Type B pancreatic cell (in vitro differentiated cells): ENCODE measurements at regions not wholly inside any gene's neighbourhood (a gene's known extent, or its start where the extent isn't known, plus 50 kb on each side); places are given as distances from the start of the nearest gene placed in this dataset.

Source experiments
- DNase-seq: peaks from one replicate; pipeline ENCODE4 v3.0.0; 2021; ENCODE audit warnings: mixed read lengths; ENCODE audit not compliant: unreplicated experiment; ENCODE audit errors: extremely low spot score
- H3K27ac Mint-ChIP-seq: 2 replicates; pipeline ENCODE4 v1.8.0; 2021; ENCODE audit warnings: mild to moderate bottlenecking, mixed read lengths
- H3K27me3 Mint-ChIP-seq: 2 replicates; pipeline ENCODE4 v1.8.0; 2021; ENCODE audit warnings: mixed read lengths
- H3K36me3 Mint-ChIP-seq: 2 replicates; pipeline ENCODE4 v1.8.0; 2021; ENCODE audit warnings: mixed read lengths
- H3K4me1 Mint-ChIP-seq: one replicate; pipeline ENCODE4 v1.8.0; 2021; ENCODE audit warnings: mixed read lengths; ENCODE audit not compliant: unreplicated experiment
- H3K4me3 Mint-ChIP-seq: 2 replicates; pipeline ENCODE4 v1.8.0; 2021; ENCODE audit warnings: mild to moderate bottlenecking, mixed read lengths
- H3K9me3 Mint-ChIP-seq: 2 replicates; pipeline ENCODE4 v1.8.0; 2021; ENCODE audit warnings: mixed read lengths
- TF ChIP-seq, protein P1 (sequence below): fragments of 200-600 bp; sonication (generic); conservative IDR thresholded peaks from 2 replicates; pipeline ENCODE4 v1.5.0; 2021; ENCODE audit warnings: antibody characterized with exemption, mild to moderate bottlenecking

DNA sequence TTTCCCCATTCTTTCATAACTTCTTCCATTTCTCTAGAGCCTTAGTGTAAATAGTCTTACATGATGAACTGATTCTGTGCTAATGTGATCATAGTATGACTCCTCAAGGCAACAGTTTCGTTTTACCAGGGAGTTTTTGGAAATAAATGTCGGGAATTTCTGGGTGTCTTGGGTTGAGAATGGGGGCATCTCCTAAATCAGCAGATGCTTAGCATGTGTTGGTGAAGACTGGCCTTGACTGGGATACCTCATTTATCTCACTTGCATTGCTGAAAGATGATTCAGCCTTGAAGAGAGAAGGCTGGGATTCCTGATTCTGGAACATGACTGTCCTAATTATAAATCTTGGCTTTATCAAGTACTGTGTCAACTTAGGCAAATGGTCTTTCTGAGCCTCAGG, 115.7 kb upstream of the C11orf87 start:
- no peaks in the 10 kb centered on the region for H3K9me3 Mint-ChIP-seq
- peaks cover 3% of the 10 kb centered on the region for H3K27me3 Mint-ChIP-seq
- no peak overlapping the region for H3K4me3 Mint-ChIP-seq
- H3K27ac Mint-ChIP-seq = no peak overlapping the region
- H3K36me3 Mint-ChIP-seq = no peaks in the 10 kb centered on the region
- no peaks in the 10 kb centered on the region for H3K4me1 Mint-ChIP-seq
- no peak for DNase-seq
- TF ChIP-seq, protein P1, sequence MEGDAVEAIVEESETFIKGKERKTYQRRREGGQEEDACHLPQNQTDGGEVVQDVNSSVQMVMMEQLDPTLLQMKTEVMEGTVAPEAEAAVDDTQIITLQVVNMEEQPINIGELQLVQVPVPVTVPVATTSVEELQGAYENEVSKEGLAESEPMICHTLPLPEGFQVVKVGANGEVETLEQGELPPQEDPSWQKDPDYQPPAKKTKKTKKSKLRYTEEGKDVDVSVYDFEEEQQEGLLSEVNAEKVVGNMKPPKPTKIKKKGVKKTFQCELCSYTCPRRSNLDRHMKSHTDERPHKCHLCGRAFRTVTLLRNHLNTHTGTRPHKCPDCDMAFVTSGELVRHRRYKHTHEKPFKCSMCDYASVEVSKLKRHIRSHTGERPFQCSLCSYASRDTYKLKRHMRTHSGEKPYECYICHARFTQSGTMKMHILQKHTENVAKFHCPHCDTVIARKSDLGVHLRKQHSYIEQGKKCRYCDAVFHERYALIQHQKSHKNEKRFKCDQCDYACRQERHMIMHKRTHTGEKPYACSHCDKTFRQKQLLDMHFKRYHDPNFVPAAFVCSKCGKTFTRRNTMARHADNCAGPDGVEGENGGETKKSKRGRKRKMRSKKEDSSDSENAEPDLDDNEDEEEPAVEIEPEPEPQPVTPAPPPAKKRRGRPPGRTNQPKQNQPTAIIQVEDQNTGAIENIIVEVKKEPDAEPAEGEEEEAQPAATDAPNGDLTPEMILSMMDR = no peak

DNA sequence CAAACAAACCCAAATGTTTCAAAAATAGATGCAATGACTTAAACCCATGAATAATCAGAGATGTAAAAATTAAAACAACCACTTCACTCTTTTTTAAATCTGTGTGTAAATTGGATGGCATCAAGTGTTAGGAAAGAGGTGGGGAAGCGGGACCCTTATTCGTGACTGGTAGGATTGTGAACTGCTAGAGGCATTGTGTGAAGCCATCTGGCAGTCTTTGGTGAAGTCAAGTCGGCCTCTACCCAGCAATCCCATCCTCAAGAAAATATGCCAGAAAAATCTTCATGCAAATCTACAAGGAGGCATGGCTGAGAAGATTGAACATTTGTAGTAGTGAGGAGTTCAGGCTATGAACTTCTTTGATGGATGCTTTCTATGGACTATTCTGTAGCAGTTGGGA, 114.6 kb upstream of the C11orf87 start:
- no peaks in the 10 kb centered on the region for H3K9me3 Mint-ChIP-seq
- no peaks in the 10 kb centered on the region for H3K36me3 Mint-ChIP-seq
- no peak for DNase-seq
- H3K4me1 Mint-ChIP-seq = no peaks in the 10 kb centered on the region
- no peak overlapping the region for H3K27ac Mint-ChIP-seq
- no peak overlapping the region for H3K4me3 Mint-ChIP-seq
- TF ChIP-seq, protein P1 = no peak
- peaks cover 3% of the 10 kb centered on the region for H3K27me3 Mint-ChIP-seq

DNA sequence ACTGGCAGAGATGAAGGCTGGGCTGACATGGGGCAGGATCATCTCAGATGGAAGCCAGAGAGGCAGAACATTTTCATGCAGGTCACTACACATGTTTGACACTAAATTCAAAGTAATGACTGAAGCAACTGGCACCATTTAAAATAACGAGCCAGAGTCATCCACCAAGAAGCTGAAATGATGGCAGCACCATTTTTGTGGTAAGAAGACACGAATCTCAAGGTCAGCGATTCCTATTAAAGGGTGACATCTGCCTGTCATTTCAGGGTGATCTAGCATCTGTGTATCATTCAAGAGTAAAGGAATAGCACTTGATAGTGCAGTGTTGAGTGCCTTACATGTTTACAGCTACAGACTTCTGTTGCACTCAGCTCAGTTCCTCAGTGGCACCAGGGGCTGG, 113.4 kb upstream of the C11orf87 start:
- Mint-ChIP-seq H3K9me3 (no peaks in the 10 kb centered on the region), H3K27ac (no peak overlapping the region), H3K4me3 (no peak overlapping the region), H3K36me3 (no peaks in the 10 kb centered on the region), H3K4me1 (no peaks in the 10 kb centered on the region), H3K27me3 (peaks cover 3% of the 10 kb centered on the region)
- DNase-seq = no peak
- TF ChIP-seq, protein P1 = no peak

DNA sequence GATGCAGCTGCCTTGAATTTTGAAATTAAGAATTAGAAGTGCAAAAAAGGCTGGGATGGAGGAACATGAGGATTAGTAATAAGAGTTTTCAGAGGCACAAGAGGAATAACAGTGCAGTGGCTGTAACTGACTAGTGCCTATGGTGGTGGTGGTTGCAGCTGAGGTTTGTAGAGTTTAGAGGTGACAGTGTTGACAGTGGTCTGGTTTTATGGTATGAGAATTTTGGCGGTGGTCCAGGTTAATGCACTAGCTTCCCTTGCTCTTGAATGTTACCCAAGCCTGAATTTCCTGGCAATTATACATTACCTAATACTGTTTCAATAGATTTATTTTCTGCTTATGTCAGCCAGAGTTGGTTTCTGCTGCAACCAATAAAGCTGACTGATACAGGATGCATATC, 112.8 kb upstream of the C11orf87 start:
- no peaks in the 10 kb centered on the region for H3K9me3 Mint-ChIP-seq
- H3K27ac Mint-ChIP-seq = no peak overlapping the region
- no peak for DNase-seq
- TF ChIP-seq, protein P1 = no peak
- H3K27me3 Mint-ChIP-seq = peaks cover 3% of the 10 kb centered on the region
- no peaks in the 10 kb centered on the region for H3K36me3 Mint-ChIP-seq
- H3K4me3 Mint-ChIP-seq = no peak overlapping the region
- H3K4me1 Mint-ChIP-seq = no peaks in the 10 kb centered on the region

DNA sequence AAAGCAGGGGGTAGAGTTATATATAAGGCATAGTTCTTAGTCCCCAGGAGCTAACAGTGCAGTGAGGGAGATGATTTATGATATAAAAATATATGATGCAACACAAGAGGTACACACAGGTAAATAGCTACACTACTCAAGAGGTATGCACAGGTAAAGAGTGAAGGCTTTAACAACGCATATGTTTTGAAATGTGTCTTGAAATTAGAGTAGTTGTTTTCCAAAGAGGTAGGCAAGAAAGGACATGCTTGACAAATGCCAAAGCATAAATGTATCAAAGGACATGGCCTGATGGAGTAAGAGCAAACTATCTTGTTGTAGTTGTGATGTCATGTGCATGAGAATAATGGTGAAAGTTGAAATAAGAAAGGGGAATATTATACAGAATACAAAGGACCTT, 104.3 kb upstream of the C11orf87 start:
- H3K27me3 Mint-ChIP-seq = peaks cover 6% of the 10 kb centered on the region
- TF ChIP-seq, protein P1 = no peak
- H3K36me3 Mint-ChIP-seq = no peaks in the 10 kb centered on the region
- no peak for DNase-seq
- no peak overlapping the region for H3K27ac Mint-ChIP-seq
- H3K9me3 Mint-ChIP-seq = no peaks in the 10 kb centered on the region
- no peak overlapping the region for H3K4me3 Mint-ChIP-seq
- no peaks in the 10 kb centered on the region for H3K4me1 Mint-ChIP-seq

DNA sequence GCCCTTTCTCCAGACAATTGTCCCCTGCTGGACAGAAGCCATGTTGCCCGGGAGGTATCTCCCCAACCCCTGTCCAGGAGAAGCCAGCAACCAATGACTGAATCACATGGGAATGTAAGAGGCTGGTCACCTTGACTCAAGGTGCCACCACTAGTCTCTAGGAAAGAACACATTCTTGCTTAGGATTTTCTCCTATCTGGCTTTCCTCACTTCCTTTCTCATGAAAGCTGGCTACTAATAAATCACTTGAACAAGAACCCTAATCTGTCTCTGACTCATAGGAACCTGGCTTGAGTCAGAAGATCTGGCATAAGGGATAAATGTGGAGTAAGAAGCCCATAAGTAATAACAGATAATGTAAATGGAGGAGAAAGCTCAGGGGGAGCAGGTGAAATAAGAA, 101.4 kb upstream of the C11orf87 start:
- Mint-ChIP-seq H3K27ac (no peak overlapping the region), H3K4me3 (no peak overlapping the region), H3K27me3 (peaks cover 8% of the 10 kb centered on the region), H3K36me3 (no peaks in the 10 kb centered on the region), H3K4me1 (no peaks in the 10 kb centered on the region), H3K9me3 (no peaks in the 10 kb centered on the region)
- no peak for DNase-seq
- TF ChIP-seq, protein P1 = no peak
